ENCODE measurements at regions not wholly inside any gene's neighbourhood (a gene's known extent, or its start where the extent isn't known, plus 50 kb on each side); places are given as distances from the start of the nearest gene placed in this dataset.
"Not testable (repeated sequence)": the region's sequence is repeated elsewhere in the genome, so short reads cannot be mapped to it uniquely, and the experiment has no call there.

DNA sequence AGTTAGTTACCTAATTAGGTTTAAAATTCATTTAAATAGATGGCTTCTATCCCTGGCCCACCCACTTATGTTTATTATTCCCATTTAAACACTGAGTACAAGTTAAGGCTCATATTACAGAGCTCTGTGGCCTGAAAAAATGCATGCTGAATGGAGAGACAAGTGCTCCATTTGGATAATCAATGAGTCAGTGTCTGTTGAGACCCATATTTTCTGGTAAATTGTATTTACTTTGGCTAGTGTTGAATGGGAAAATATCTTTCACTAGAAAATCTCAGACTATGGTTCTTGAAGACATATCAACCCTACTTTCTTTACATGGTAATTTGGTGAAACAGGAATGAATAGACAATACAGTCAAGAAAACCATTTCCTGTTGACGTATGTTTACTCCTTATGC lies 356.0 kb downstream of the S1PR1 start:
- no peak overlapping the region for H3K27ac ChIP-seq (ENCODE audit: low read depth, low read length)
- no peak overlapping the region for H3K4me2 ChIP-seq (ENCODE audit: insufficient read depth, low read length)
- H3K36me3 ChIP-seq (ENCODE audit: insufficient read depth, low read length), result no peaks in the 10 kb centered on the region
- H3K9me3 ChIP-seq (ENCODE audit: low read depth, low read length), result no peaks in the 10 kb centered on the region
- H3K4me3 ChIP-seq (ENCODE audit: insufficient read depth, low read length), result no peak overlapping the region
- H3K4me1 ChIP-seq (ENCODE audit: insufficient read depth, low read length), result no peaks in the 10 kb centered on the region
- no peaks in the 10 kb centered on the region for H4K20me1 ChIP-seq (ENCODE audit: insufficient read depth, low read length)
- no peaks in the 10 kb centered on the region for H3K79me2 ChIP-seq (ENCODE audit: insufficient read depth, low read length)
- DNase-seq (ENCODE audit: insufficient read length, low spot score, missing footprints), result no peak
- no peaks in the 10 kb centered on the region for H3K27me3 ChIP-seq (ENCODE audit: insufficient read depth, low read length)
- TF ChIP-seq, protein P1, sequence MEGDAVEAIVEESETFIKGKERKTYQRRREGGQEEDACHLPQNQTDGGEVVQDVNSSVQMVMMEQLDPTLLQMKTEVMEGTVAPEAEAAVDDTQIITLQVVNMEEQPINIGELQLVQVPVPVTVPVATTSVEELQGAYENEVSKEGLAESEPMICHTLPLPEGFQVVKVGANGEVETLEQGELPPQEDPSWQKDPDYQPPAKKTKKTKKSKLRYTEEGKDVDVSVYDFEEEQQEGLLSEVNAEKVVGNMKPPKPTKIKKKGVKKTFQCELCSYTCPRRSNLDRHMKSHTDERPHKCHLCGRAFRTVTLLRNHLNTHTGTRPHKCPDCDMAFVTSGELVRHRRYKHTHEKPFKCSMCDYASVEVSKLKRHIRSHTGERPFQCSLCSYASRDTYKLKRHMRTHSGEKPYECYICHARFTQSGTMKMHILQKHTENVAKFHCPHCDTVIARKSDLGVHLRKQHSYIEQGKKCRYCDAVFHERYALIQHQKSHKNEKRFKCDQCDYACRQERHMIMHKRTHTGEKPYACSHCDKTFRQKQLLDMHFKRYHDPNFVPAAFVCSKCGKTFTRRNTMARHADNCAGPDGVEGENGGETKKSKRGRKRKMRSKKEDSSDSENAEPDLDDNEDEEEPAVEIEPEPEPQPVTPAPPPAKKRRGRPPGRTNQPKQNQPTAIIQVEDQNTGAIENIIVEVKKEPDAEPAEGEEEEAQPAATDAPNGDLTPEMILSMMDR (IDR thresholded peaks at IDR 0.05; ENCODE audit: extremely low read depth, low read depth, low read length), result no peak
- H2AFZ ChIP-seq (ENCODE audit: low read length), result no peak overlapping the region

DNA sequence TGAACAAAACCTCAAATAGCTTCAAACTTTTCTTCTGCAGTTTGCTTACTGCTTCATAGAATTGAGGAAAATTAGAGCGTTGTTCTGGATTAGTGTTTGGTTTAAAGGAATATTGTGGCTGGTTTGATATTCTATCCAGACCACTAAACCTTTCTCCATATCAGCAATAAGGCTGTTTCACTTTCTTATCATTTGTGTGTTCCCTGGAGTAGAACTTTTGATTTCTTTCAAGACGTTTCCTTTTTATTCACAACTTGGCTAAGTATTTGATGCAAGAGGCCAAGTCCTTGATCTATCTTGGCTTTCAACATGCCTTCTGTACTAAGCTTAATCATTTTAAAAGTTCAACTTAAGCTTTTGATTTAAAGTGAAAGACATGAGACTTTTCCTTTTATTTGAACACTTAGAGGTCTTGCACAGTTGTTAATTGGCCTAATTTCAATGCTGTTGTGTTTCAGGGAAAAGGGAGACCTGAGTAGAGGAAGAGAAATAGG lies 359.1 kb downstream of the S1PR1 start:
- H3K4me1 ChIP-seq (ENCODE audit: insufficient read depth, low read length), result no peaks in the 10 kb centered on the region
- H4K20me1 ChIP-seq (ENCODE audit: insufficient read depth, low read length), result no peaks in the 10 kb centered on the region
- no peak for DNase-seq (ENCODE audit: insufficient read length, low spot score, missing footprints)
- H3K36me3 ChIP-seq (ENCODE audit: insufficient read depth, low read length), result no peaks in the 10 kb centered on the region
- no peak overlapping the region for H3K27ac ChIP-seq (ENCODE audit: low read depth, low read length)
- no peak overlapping the region for H3K4me3 ChIP-seq (ENCODE audit: insufficient read depth, low read length)
- no peaks in the 10 kb centered on the region for H3K27me3 ChIP-seq (ENCODE audit: insufficient read depth, low read length)
- no peak overlapping the region for H3K4me2 ChIP-seq (ENCODE audit: insufficient read depth, low read length)
- TF ChIP-seq, protein P1 (IDR thresholded peaks at IDR 0.05; ENCODE audit: extremely low read depth, low read depth, low read length), result no peak
- no peaks in the 10 kb centered on the region for H3K79me2 ChIP-seq (ENCODE audit: insufficient read depth, low read length)
- no peak overlapping the region for H2AFZ ChIP-seq (ENCODE audit: low read length)
- no peaks in the 10 kb centered on the region for H3K9me3 ChIP-seq (ENCODE audit: low read depth, low read length)

DNA sequence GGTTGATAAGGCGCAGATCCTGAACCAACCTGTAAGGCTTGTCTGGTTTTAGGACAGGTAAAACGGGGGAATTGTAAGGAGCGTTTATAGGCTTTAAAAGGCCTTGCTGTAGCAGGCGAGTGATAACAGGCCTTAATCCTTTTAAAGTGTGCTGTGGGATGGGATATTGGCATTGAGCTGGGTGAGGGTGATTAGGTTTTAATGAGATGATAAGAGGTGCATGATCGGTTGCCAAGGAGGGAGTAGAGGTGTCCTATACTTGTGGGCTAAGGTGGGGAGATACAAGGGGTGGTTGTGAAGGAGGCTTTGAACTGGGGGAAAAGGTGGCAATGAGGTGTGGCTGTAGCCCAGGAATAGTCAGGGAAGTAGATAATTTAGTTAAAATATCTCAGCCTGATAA lies 363.8 kb downstream of the S1PR1 start:
- not testable (repeated sequence) for H2AFZ ChIP-seq (ENCODE audit: low read length); H3K9me3 ChIP-seq (ENCODE audit: low read depth, low read length); H3K27ac ChIP-seq (ENCODE audit: low read depth, low read length); H3K36me3 ChIP-seq (ENCODE audit: insufficient read depth, low read length); H3K4me2 ChIP-seq (ENCODE audit: insufficient read depth, low read length); H3K27me3 ChIP-seq (ENCODE audit: insufficient read depth, low read length); H3K4me1 ChIP-seq (ENCODE audit: insufficient read depth, low read length); DNase-seq (ENCODE audit: insufficient read length, low spot score, missing footprints); H3K79me2 ChIP-seq (ENCODE audit: insufficient read depth, low read length); H4K20me1 ChIP-seq (ENCODE audit: insufficient read depth, low read length); H3K4me3 ChIP-seq (ENCODE audit: insufficient read depth, low read length)

DNA sequence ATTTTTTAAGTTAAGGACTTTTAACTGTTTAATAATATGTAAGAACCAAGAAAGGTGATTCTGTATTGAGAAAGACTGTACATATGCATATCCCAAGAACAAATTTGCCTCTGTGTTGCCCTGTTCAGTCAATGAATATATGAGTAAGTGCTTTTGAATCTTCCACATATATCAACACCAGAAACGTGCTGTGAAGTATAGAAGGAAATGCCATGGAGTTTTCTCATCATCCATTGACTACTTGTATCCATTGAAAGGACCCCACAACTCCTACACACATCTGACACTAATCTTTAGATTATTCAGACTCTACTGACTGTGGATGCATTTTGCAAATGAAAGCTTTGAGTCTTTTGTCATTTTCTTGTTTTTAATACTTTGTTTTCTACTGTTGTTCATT lies 366.9 kb downstream of the S1PR1 start:
- H3K4me2 ChIP-seq (ENCODE audit: insufficient read depth, low read length), result no peak overlapping the region

More for the DNA sequence above, 366.9 kb downstream of the S1PR1 start:
- Histone ChIP-seq H3K79me2 (ENCODE audit: insufficient read depth, low read length) (no peaks in the 10 kb centered on the region), H3K4me3 (ENCODE audit: insufficient read depth, low read length) (no peak overlapping the region), H3K4me1 (ENCODE audit: insufficient read depth, low read length) (no peaks in the 10 kb centered on the region), H3K9me3 (ENCODE audit: low read depth, low read length) (peaks cover under 1% of the 10 kb centered on the region), H3K36me3 (ENCODE audit: insufficient read depth, low read length) (no peaks in the 10 kb centered on the region), H3K27ac (ENCODE audit: low read depth, low read length) (no peak overlapping the region), H4K20me1 (ENCODE audit: insufficient read depth, low read length) (no peaks in the 10 kb centered on the region), H3K27me3 (ENCODE audit: insufficient read depth, low read length) (no peaks in the 10 kb centered on the region), H2AFZ (ENCODE audit: low read length) (no peak overlapping the region)
- DNase-seq (ENCODE audit: insufficient read length, low spot score, missing footprints), result no peak
- TF ChIP-seq, protein P1 (IDR thresholded peaks at IDR 0.05; ENCODE audit: extremely low read depth, low read depth, low read length), result no peak
